ENCODE measurements at regions not wholly inside any gene's neighbourhood (a gene's known extent, or its start where the extent isn't known, plus 50 kb on each side); places are given as distances from the start of the nearest gene placed in this dataset.

DNA sequence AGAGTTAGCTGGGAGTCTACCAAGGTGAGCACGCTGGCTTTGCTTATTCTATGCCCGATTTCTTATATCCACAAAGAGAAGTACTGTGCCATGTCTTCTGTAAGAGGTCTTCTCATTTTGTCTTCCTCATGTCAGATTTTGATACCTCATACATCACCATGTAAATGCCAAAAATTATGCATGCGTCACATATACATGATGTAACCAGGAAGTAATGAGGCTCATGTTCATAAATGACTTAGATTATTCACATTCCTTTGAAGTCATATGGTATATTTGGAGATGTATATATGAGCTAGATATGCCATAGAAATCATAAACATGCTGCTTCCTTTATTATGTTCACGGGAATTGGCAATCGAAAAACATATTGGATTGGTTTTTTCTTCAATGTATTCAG lies 97.7 kb upstream of the CELF2 start:
- no peak for DNase-seq

DNA sequence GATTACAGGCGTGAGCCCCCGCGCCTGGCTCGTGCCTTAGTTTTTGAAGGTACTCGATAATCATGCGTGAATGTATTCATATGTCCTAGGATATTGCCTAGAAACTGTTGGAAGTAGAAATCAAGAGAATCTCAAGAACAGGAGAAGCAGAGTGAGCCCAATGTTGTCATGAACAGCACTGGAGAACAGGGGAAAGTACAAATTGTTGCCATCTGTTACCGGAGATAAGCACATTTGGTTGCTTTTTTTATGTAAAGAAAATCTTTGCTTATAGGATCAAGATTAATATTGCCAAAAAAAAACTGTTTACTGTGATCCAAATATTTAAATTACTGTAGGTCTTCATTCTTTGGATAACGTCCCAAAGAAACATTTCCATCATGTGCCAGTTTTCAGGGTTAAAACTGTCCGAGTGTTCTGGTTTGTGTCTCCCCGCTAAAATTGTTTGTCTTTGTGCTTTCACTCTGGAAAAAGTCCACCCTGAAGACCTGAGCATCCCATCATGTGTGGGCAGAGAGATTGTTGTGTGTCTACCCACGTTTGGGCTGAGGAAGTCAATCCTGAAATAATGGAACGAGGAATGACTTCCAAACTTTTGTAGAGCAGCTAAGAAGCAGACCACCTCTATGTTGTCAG lies 95.7 kb upstream of the CELF2 start:
- DNase-seq = no peak

DNA sequence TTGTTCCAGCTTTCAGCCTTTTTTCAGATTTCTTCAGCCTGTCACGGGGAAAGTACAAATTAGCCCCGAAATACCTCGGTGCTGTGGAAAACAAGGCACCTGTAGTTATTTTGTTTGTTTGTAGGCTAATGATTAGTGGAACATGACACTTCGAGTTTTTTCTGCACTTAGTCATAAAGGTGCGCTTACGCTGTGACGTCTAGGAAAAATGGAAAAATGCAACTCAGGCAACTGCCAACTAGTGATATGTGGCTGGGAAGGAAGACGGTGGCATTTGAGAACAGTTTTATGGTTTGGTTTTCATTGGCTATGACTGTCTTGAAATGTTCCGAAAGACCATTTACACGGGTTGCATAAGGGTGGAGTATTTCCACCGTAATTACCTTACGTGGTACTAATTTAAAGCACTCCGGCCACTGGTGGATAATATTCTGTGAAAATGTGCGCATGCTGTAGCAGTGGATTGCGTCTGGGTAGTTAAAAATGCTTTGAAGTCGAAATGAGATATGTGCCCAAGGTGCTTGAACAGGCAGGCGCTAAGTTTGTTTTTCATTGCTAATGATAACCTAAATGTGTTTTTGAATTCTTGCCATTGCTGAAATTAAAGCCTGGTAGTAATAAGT lies 94.5 kb upstream of the CELF2 start:
- no peak for DNase-seq

DNA sequence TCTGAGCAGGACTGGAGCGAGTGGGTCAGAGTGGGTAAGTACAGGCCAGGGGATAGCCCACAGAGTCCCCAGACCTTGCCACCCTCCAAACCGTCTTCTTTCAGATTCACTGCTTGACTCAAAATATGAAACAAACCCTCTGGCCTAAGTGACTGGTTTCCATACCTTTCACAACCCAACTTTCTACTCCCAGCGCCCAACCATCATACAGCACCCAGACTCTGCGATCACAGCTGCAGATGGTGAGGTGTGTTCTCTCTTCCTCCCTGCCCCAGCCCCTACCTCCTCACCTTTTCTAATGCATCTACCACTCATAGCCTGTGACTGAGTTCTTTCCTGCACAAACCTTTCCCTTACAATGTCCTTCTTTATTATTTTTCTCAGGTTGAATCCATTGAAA lies 92.0 kb upstream of the CELF2 start:
- DNase-seq = no peak

DNA sequence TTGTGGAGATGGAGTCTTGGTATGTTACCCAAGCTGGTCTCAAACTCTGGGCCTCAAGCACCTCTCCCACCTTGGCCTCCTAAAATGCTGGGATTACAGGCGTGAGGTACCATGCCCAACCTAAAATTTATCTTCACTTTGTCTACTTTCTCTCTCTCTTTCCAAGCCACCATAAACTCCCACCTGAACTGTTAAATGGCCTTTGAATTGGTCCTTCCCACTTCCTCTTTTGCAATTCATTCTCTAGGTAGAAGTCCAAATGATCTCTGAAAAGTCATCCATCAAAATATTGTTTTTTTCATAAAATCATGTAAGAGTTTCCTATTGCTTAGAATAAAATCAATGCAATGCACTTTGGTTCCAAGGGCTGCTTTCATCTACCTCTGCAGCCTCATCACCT lies 90.1 kb upstream of the CELF2 start:
- no peak for DNase-seq

DNA sequence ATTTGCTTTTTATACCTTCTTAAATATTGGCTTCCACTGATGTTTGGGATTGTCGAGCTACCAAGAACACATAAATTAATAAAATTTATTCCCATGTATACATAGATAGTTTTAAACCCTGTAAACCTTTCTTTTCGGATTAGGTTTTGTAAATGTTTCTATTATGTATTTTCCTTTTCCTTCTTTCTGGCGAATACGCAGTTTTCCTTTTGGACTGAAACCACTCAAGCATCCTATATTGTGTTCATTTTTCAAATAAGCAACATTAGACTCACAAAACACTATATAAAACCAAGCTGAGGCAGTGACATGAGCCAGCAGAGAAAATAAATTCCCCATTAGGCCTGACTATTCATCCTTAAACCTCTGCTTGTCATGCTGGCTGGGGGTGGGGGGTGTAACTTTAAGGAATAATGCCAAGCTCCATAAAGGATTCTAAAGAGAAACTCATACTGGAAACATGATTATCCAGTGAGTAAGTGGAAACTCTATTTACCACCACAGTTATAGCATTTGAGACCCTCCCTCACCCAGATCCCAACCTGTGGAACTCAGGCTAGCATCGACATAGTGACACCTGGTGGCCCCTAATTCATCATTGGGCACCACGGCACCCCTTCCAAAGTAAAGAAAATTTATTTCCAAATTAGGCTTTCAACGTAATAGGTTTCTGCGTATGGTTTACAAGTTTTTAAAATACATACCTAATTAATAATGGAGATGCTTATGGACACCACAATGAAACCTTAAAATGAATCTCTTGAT lies 86.5 kb upstream of the CELF2 start:
- no peak for DNase-seq

DNA sequence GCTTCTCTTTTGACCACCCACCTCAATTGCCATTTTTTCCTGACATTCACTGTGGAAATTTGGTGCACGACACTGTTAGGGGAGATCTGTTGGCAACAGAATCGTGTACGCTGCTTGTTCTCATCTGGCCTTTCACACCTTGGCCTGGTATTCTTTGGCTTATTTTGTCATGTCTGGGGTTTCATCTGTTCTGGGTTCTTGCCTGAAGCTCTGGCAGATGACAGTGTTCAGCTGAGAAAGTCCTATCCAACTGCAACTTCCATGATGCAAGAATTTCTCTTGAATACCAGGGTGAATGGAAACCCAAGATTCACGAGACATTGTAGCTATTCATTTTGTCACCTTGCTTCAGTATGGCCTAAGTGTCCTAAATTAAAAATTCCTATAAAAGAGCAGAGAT lies 82.6 kb upstream of the CELF2 start:
- no peak for DNase-seq

DNA sequence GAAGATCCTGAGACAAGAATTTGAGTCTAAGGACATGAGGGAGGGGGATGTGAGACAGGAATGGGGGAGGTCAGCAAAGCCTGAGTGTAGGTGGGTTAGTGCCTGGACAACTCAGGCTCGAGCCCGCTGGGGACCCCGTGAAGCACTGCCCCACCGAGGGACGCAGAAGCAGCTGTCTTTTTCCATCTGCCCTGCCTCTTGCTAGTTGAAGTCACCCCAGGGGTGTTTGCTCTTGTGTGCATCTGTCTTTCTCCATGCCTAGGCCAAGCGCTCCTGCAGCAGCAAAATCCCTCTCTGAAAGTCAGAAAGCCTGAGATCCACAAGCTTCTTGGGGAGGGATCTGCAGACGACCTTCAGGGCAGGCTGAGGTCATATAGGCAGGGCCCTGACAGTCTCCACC lies 79.0 kb upstream of the CELF2 start:
- no peak for DNase-seq

DNA sequence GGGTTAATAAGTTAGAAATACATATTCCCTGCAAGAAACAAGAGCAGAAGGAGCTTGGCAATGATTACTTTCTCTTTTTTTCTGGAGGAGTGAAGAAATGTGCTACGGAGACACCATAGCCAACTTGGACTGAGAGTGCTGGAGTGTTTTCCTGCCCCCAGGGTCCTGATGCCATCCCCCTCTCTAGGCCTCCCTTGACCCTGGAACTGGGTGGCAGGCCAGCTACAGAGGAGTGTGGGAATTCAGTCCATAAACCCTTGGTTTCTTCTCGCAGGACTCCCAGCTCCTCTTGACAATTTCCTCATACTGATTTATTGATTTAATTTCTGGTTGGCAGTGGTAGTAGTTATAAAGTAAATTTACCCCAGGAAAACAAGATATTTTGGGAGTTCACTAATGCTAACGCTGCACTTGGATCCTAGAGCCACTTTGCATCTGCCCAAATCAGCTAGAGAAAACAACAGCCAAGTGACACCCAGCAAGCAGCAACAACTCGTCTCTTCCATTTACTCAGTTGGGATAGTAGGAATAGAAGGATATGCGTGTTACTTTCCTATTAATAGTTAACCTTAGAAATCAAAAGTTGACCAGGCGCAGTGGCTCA lies 76.4 kb upstream of the CELF2 start:
- no peak for DNase-seq

DNA sequence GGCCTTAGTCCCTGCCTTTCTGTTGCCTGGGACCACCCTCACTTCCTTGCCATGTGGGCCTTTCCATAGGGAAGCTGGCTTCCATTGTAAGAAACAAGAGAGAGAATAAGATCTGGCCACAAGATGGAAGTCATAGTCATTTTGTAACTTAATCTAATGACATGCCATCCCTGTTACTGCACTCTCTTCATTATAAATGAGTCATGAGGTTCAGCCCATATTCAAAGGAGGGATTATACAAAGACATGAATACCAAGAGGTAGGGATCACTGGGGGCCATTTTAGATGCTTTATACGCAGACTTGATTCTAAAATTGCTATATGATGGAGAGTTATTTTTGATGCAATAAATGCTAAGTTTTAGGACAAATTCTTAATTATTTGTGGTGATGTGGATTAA lies 75.2 kb upstream of the CELF2 start:
- no peak for DNase-seq

DNA sequence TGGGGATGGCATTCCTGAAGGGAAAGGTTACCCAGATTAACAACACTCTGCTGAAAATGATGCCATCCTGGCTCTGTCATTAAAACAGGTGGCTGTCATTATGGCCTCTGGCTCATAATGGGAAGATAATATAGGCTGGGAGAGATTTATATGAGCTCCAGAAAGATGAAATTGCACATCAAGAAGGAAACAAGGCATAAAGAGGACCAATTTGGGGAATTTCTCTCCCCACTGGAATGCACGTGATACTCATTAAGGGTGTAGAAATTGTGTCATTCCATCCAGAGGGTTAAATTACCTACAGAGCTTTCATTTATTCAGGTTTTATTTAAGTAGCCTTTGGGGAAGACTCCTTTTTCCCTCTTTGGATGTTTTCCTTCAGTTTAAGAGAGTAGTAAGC lies 71.6 kb upstream of the CELF2 start:
- no peak for DNase-seq

DNA sequence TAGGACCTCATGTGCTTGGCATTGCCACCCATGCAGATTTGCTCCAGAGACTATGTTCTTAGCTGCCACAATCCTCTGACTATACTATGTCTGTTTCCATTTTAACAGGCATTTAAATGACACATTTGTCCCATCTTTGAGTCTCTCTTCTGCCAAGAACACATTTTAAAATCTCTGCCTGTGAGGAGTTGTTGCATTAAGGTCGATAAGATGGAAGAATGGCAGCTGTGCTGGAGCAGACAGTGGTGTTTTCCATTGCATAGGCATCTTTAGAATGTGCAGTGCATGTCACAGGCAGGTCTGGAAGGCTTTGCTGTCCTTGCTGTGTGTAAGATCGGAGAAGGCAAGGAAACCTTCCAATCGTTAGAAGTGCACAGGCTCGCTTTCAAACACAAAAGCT lies 70.9 kb upstream of the CELF2 start:
- no peak for DNase-seq

DNA sequence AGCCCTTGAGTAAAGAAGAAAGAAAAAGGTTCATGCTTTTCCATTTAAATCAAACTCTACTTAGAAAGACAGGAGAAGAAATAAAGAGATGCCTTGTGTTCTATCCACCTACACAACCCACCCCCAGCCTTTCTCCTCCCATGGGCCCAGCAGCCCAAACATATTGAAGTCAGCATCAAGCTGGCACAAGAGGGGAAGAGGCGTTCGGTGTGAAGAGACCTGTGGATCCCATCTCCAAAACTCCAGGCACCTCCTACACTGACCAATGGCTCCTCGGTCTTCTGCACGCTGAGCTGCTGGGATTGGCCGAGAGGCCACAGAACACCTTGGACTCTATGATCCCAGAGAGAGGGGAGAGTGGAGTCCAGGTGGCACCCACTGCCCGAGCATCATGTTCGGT lies 66.0 kb upstream of the CELF2 start:
- no peak for DNase-seq

DNA sequence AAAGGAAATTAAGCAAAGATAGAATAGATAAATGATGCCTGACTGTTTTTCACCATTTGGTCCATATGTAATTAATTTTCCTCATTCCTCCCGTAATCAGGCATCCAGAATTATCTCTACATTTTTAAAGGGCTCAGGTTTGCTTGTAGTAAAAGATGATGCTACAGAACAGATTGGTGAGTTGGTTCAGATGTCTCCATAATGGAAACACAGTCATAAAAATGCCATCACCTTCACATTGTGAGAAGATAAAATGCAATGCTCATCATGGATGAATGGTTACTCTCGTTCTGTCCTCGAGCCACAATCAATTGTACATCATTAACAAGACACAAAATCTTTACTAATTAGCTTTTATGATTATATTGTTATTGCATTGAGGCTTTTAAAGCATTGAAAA lies 64.9 kb upstream of the CELF2 start:
- no peak for DNase-seq

DNA sequence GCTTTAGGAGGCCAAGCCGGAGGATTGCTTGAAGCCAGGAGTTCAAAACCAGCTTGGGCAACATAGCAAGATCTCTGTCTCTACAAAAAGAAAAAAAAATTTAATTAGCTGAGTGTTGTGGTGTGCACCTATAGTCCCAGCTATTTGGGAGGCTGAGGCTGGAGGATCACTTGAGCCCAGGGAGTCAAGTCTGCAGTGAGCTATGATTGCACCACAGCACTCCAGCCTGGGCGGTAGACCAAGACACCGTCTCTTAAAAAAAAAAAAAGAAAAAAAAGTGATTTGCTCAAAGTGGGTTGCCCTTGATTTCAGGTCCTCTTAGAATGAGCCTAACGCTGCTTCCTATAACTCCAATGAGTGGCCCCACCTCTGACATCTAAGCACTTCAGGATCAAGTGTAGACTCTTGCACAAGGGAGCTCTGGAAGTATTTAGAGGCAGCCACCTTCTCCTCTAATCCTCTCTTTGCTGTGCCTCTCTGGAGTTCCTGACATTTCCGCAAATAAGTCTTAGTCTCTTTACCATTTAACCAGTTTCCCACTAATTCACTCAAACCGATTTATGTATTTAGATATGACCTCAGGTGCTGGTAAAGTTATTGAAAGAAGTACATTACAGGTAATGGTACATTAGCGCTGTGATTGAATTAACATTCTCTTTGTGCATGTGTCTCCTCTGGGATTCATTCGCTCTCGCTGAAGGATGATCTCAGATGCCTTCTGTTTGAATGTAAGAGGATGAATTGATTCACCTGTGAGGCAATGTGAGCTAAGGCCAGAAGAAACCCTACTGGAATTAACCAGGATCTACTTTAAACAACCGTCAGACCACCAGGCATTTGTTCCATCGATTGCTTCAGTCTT lies 60.8 kb upstream of the CELF2 start:
- no peak for DNase-seq

DNA sequence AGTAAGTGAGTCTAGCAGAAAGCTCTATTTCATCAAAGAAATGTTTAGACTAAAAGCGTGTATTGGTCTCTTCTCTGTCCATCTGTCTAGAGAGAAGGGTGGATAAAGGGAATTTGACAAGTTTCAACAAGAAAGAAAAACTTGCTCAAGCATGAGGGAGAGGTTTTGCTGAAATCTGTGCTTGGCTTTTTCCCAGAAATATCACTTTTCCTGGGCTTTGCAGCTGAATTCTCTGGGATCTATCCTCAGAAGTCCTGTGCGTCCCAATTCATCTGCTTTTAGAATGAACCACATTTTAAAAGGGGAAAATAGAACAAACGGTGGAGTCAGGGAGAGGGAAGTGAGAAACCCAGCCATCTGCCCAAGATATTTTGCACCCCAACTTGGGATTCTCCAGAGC lies 59.6 kb upstream of the CELF2 start:
- DNase-seq = no peak

DNA sequence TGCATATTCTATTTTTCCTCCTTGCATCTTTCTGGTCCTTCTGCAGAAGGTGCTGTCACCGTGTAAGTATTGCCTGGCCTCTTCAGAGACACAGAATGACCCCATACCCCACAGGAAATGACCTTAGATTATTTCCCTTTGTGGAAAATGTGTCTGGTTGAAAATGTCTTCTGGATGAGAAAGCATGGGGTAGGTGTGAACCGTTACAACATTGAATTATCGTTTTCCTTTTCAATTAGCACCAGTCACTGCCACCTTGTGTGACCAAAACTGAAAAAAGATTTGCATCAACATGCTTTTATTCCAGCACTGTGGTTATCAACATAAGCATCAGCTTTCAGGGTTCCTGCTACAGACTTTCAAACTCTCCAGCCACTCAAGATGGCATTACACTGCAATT lies 58.0 kb upstream of the CELF2 start:
- no peak for DNase-seq

DNA sequence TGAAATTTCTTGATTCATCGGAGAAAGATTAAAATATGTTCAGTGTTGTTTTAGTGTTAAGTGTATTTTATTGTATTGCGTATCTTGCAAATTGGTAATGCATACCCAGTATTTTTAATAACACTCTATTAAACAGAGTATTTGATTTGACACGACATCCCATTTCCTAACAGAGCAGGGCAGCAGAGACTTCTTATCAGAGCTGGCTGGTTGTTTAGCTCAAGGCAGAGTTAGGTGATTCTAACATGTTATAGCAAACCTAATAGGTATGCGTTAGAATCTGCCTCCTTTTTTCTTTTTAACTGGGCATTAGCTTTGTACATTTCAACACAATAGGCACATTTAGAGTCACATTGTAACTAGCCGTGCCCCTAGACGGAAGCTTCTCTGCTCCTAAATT lies 57.1 kb upstream of the CELF2 start:
- no peak for DNase-seq

DNA sequence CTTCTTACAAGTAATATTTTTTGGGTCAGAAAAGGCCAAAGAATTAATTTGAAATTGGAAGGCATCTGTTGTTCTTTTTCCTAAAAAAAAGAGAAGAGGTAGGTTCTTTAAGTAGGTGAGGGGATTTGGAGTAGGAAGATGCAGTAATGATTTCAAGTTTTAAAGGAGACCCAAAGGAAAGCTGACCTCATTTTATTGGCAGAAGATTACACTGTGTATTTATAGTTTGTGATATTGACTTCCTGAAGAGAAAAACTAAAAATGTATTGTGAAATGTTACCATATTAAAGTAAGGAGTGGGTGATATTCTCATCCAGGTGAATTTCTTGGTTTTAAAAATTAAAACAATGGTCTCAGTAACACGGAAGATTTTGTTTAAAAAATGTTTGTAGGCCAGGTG lies 56.6 kb upstream of the CELF2 start:
- no peak for DNase-seq

DNA sequence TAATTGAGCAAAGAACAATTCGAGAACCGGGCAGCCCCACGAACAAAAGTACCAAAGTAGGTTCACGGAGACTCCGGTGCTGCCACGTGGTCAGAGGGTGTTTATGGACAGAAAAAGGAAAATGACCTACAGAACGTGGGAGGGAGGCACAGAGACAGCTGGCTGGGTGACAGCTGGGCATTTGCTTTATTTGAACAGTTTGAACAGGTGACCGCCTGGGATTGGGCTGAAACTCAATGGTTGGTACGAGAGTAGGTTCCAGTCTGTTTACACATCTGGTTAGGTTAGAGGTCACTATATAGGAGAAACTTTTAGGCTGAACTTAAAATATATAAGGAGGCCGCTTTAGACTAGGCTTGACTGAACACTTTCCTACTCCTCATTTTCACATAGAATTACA lies 50.6 kb upstream of the CELF2 start:
- DNase-seq = no peak

DNA sequence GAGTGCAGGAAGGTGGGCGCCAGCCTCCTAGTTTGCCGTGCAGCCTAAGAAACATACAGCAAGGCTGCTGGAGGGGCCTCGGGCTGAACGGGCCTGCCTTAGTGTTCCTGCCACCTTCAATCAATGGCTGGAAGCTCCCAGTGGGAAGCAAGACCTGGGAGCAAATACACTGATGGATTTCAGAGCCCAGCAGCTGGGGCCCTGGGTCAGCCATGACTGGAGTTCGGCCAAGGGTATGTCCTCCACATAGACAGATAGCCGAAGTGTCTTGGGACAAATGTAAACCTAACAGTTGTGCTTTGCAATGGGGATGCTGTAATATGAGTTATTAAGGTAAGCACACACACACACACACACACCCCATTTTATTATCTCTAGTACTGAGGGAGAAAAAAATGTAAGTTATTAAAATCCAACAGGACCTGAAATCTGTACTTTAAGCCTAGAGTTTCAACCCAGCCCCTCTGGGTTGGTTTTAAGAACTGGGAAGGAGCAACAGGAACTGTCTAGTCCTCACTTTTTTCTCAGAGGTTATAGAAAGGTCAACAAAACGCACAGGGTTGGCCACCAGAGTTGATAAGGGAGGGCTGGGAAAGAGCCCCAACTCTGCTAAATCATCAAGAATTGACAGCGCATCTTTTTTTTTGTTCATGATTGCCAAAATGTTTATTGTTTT lies 50.0 kb upstream of the CELF2 start:
- DNase-seq = no peak

All from CD4-positive, alpha-beta T cell treated with Interleukin-17A for 4 hours (primary cell).